ENCODE measurements at regions not wholly inside any gene's neighbourhood (a gene's known extent, or its start where the extent isn't known, plus 50 kb on each side); places are given as distances from the start of the nearest gene placed in this dataset.

DNA sequence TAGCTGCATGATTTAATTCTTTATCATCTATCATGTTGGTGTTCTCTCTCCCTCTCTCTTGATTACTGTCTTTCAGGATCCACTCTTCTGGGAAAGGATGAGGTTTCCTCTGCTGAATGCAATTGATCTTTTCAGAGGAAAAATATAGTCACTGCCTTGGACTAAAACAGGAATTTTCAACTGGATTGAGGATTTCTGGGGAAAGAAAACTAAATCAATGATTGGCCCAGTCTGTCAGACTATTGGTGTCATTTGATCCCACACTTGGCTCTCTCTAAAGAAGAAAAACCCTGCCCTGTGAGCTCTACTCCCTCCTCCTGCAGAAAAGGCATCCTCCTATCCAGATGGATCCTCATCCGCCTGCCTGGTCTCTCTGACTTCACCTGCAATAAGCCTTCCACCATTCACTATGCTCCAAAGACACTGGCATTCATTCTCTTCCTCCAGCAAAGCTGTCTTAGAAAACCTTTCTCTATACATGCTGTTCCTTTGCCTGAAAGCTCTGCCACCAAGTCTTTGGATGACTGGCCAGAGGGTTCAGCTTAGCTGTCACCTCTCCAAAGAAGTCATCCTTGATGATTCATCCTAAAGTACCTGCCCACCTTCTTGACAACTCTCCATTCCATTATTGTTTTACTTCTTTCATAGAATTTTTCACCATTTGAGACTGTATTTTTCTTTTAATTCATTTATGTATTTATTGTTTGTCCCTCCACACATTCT, 127.7 kb upstream of the CAND1 start:
- Histone ChIP-seq H3K9me3 (no peaks in the 10 kb centered on the region), H3K4me1 (no peaks in the 10 kb centered on the region), H3K4me3 (no peak overlapping the region), H3K27me3 (no peaks in the 10 kb centered on the region), H3K9ac (ENCODE audit: low read depth in 2 of 2, low read length in 2 of 2) (no peak overlapping the region), H3K36me3 (no peaks in the 10 kb centered on the region), H3K27ac (no peak overlapping the region)
- DNase-seq, result no peak
- TF ChIP-seq, protein P1, sequence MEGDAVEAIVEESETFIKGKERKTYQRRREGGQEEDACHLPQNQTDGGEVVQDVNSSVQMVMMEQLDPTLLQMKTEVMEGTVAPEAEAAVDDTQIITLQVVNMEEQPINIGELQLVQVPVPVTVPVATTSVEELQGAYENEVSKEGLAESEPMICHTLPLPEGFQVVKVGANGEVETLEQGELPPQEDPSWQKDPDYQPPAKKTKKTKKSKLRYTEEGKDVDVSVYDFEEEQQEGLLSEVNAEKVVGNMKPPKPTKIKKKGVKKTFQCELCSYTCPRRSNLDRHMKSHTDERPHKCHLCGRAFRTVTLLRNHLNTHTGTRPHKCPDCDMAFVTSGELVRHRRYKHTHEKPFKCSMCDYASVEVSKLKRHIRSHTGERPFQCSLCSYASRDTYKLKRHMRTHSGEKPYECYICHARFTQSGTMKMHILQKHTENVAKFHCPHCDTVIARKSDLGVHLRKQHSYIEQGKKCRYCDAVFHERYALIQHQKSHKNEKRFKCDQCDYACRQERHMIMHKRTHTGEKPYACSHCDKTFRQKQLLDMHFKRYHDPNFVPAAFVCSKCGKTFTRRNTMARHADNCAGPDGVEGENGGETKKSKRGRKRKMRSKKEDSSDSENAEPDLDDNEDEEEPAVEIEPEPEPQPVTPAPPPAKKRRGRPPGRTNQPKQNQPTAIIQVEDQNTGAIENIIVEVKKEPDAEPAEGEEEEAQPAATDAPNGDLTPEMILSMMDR (IDR thresholded peaks at IDR 0.05), result no peak
- intact Hi-C loops (cut with DNase I), result no loop called here

DNA sequence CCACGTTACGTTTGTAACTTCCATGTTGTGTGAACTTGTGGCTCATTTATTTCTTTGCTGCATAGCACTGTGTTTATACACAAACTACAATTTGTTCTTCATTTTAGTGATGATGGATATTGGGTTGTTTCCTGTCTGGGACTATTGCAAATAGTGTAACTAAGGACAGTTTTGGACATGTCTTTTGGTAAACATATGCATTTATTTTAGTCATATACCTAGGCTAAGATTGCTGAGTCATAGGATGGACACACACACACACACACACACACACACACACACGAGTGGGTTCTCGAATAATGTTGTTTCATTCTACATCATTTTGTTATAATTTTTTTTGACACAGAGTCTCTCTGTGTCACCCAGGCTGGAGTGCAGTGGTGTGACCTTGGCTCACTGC, 123.5 kb upstream of the CAND1 start:
- no peak overlapping the region for H3K27ac ChIP-seq
- H3K4me1 ChIP-seq, result no peaks in the 10 kb centered on the region
- H3K9me3 ChIP-seq, result no peaks in the 10 kb centered on the region
- H3K4me3 ChIP-seq, result no peak overlapping the region
- no peak for DNase-seq
- no peaks in the 10 kb centered on the region for H3K27me3 ChIP-seq
- TF ChIP-seq, protein P1 (IDR thresholded peaks at IDR 0.05), result no peak
- H3K36me3 ChIP-seq, result no peaks in the 10 kb centered on the region
- no peak overlapping the region for H3K9ac ChIP-seq (ENCODE audit: low read depth in 2 of 2, low read length in 2 of 2)
- intact Hi-C loops (cut with DNase I), result no loop called here

DNA sequence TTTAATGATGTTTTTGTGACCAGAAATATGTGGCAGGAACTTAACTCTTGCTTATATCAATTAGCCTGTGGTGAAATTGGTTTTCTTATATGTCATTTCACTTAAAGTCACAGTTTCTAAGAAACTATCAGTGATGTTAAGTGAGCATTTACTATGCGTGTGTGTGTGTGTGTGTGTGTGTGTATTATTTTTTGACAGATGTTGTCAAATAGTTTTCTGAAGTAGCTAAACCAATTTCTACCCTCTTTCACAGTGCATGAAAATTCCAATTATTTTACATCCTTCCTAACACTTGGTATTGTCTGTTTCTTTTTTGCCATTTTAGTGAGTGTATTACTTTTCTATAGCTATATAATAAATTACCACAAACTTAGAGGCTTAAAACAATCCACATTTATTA, 122.1 kb upstream of the CAND1 start:
- H3K27me3 ChIP-seq, result no peaks in the 10 kb centered on the region
- H3K36me3 ChIP-seq, result no peaks in the 10 kb centered on the region
- intact Hi-C loops (cut with DNase I), result no loop called here
- no peaks in the 10 kb centered on the region for H3K4me1 ChIP-seq
- H3K9me3 ChIP-seq, result no peaks in the 10 kb centered on the region
- no peak overlapping the region for H3K4me3 ChIP-seq
- H3K27ac ChIP-seq, result no peak overlapping the region
- TF ChIP-seq, protein P1 (IDR thresholded peaks at IDR 0.05), result no peak
- H3K9ac ChIP-seq (ENCODE audit: low read depth in 2 of 2, low read length in 2 of 2), result no peak overlapping the region
- no peak for DNase-seq

DNA sequence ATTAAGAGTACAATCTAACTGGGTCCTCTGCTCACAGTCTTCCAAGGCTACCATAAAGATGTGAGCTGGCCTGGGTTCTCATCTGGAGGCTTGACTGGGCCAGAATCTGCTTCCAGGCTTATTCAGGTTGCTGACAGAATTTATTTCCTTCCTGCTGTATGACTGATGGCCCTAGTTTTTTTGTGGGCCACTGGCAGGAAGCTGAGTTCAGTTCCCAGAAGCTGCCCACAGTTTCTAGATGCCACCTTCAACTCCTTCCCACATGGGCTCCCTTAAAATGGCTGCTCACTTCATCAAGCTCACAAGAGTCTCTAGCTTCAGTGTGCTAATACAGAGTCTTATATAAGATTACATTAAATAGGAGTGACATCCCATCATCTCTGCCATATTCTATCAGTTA, 121.7 kb upstream of the CAND1 start:
- TF ChIP-seq, protein P1 (IDR thresholded peaks at IDR 0.05), result no peak
- Histone ChIP-seq H3K36me3 (no peaks in the 10 kb centered on the region), H3K4me3 (no peak overlapping the region), H3K9me3 (no peaks in the 10 kb centered on the region), H3K9ac (ENCODE audit: low read depth in 2 of 2, low read length in 2 of 2) (no peak overlapping the region), H3K27ac (no peak overlapping the region), H3K27me3 (no peaks in the 10 kb centered on the region), H3K4me1 (no peaks in the 10 kb centered on the region)
- intact Hi-C loops (cut with DNase I), result no loop called here
- no peak for DNase-seq

DNA sequence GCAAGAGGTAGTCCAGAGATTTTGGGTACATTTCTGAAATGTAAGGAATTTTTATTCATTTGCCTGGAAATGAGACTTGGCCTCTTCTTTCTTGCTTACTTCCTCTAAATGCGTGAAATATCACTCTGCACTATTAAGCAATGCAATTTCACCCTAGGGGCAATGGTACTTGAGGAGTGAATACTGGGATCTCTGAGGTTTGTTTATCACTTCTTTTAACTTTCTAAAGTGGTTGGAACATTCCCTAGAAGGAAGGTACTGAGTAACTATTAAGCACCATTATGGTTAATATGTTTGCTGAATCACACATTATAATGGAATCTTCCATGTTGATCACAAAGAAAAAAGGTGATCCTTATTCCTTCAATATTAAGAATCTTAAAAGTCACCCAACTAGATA, 120.9 kb upstream of the CAND1 start:
- no peaks in the 10 kb centered on the region for H3K36me3 ChIP-seq
- H3K9ac ChIP-seq (ENCODE audit: low read depth in 2 of 2, low read length in 2 of 2), result no peak overlapping the region
- no peak overlapping the region for H3K4me3 ChIP-seq
- H3K27ac ChIP-seq, result no peak overlapping the region
- no peak for DNase-seq
- no peaks in the 10 kb centered on the region for H3K9me3 ChIP-seq
- TF ChIP-seq, protein P1 (IDR thresholded peaks at IDR 0.05), result no peak
- no peaks in the 10 kb centered on the region for H3K27me3 ChIP-seq
- H3K4me1 ChIP-seq, result no peaks in the 10 kb centered on the region
- intact Hi-C loops (cut with DNase I), result no loop called here
